22Rv1 (cell line): ENCODE measurements at regions not wholly inside any gene's neighbourhood (a gene's known extent, or its start where the extent isn't known, plus 50 kb on each side); places are given as distances from the start of the nearest gene placed in this dataset.

ENCODE experiments used
- CTCF ChIP-seq: fragments of 450-650 bp; IDR thresholded peaks from 2 replicates; pipeline ENCODE4 v1.5.1; 2017; ENCODE audit warnings: mild to moderate bottlenecking
- ZFX ChIP-seq: fragments of 450-650 bp; IDR thresholded peaks from 2 replicates; pipeline ENCODE4 v1.6.1; 2017; ENCODE audit warnings: antibody characterized with exemption, borderline replicate concordance

GRCh38 chr12:34297126-34297789 is 275.0 kb downstream of the ALG10 start:
- TF ChIP-seq CTCF: no peak
- TF ChIP-seq ZFX: no peak
